Adrenal gland (tissue), 9 donors: ENCODE measurements at regions not wholly inside any gene's neighbourhood (a gene's known extent, or its start where the extent isn't known, plus 50 kb on each side); places are given as distances from the start of the nearest gene placed in this dataset.

Experiments used
- DNase-seq, 7 donors: peaks; one replicate each; pipeline ENCODE4 v3.0.0-alpha.2; 2019 to 2020
- H3K27ac ChIP-seq, 5 donors: fragments of 200-600 bp; sonication (generic) in 4 of 5; 1 replicate in 3 of 5; 2 replicates in 2 of 5; pipeline versions ENCODE4 v1.5.1 to v1.8.0; 2016 to 2020; ENCODE audit warnings: mild to moderate bottlenecking in 1 of 5
- H3K27me3 ChIP-seq: fragments of 200-600 bp; 2 replicates; pipeline ENCODE4 v1.8.0; 2021
- H3K36me3 ChIP-seq, 2 donors: fragments of 200-600 bp; replicated peaks in 1 of 2; 1 replicate in 1 of 2; 2 replicates in 1 of 2; pipeline versions ENCODE4 v1.5.1 to v1.8.0; 2018 to 2022
- H3K4me1 ChIP-seq, 2 donors: fragments of 200-600 bp; replicated peaks in 1 of 2; 1 replicate in 1 of 2; 2 replicates in 1 of 2; pipeline versions ENCODE4 v1.5.1 to v1.8.0; 2018 to 2021
- H3K4me3 ChIP-seq, 4 donors: fragments of 200-600 bp; sonication (generic) in 3 of 4; one replicate each; pipeline ENCODE4 v1.5.1; 2016 to 2018
- H3K9me3 ChIP-seq, 3 donors: fragments of 200-600 bp; sonication (generic) in 1 of 3; replicated peaks in 1 of 3; 1 replicate in 2 of 3; 2 replicates in 1 of 3; pipeline versions ENCODE4 v1.5.1 to v1.8.0; 2016 to 2021
- CTCF ChIP-seq, 6 experiments: fragments of 450-650 bp in 4 of 6; fragments of 200-600 bp in 2 of 6; sonication (generic) in 1 of 6; IDR thresholded peaks; 1 replicate in 5 of 6; 2 replicates in 1 of 6; pipeline versions ENCODE4 v1.5.1 to v1.8.0; 2016 to 2021; ENCODE audit warnings: antibody characterized with exemption in 6 of 6, mild to moderate bottlenecking in 2 of 6, moderate library complexity in 1 of 6
- POLR2A ChIP-seq, 2 donors: fragments of 450-650 bp; IDR thresholded peaks; one replicate each; pipeline ENCODE4 v1.6.1; 2017; ENCODE audit warnings: antibody characterized with exemption in 2 of 2, mild to moderate bottlenecking in 2 of 2, moderate library complexity in 1 of 2
- WGBS, 4 donors: extraction: QIAGEN DNeasy Blood & Tissue Kit in 2 of 4; methylation state at CpG; one replicate each; pipeline versions ENCODE4 v1.1.5 to v1.1.7; 2013 to 2017; 5-methylcytosine and 5-hydroxymethylcytosine counted together
- intact Hi-C, 2 donors: fragments of 100-400 bp; cut with DNase I; formaldehyde crosslinking; loops; one replicate each; pipeline versions ENCODE4 v1.14.1 to v1.15.0; 2022 to 2023
- donor health status: healthy with polysubstance abuse.
- donor health status: Bipolar disorder and iron deficiency.
- donor health status: DM: yes; HTN: yes; CAD: no.
- donor health status: DM: no; HTN: no; CAD: no.
- donor health status: DM: no; HTN: no; CAD: no.

- DNase-seq: no peak
- no peaks in the 10 kb centered on the region for H3K27me3 ChIP-seq
- H3K9me3 ChIP-seq: no peaks in the 10 kb centered on the region
- H3K4me1 ChIP-seq: no peaks in the 10 kb centered on the region
- no peak for TF ChIP-seq CTCF (IDR thresholded peaks at IDR 0.05)
- TF ChIP-seq POLR2A (IDR thresholded peaks at IDR 0.05): no peak
- WGBS, 4 donors: 78 to 95% (median 83%) methylated on average over 2 to 8 of the region's 8 CpGs
- H3K36me3 ChIP-seq: no peaks in the 10 kb centered on the region
- H3K4me3 ChIP-seq: no peak overlapping the region
- H3K27ac ChIP-seq: no peak overlapping the region
- intact Hi-C loops: no loop called here
Observed at GRCh38 chr18:78566720-78567119, 412.9 kb upstream of the SALL3 start.

GRCh38 chr18:78571063-78571785, 408.4 kb upstream of the SALL3 start:
- WGBS, 4 donors: 86 to 90% (median 88%) methylated on average over 13 of the region's 13 CpGs

GRCh38 chr18:78571831-78572347, 407.7 kb upstream of the SALL3 start:
- Histone ChIP-seq H3K4me3 (no peak overlapping the region), H3K9me3 (peaks cover 0 to 5% (median 0%) of the 10 kb centered on the region in 3 donors), H3K27me3 (no peaks in the 10 kb centered on the region), H3K4me1 (no peaks in the 10 kb centered on the region), H3K27ac (no peak overlapping the region), H3K36me3 (no peaks in the 10 kb centered on the region)
- WGBS, 4 donors: 84 to 89% (median 87%) methylated on average over 16 to 17 of the region's 17 CpGs
- TF ChIP-seq POLR2A (IDR thresholded peaks at IDR 0.05): no peak
- no peak for TF ChIP-seq CTCF (IDR thresholded peaks at IDR 0.05)
- DNase-seq: no peak
- intact Hi-C loops: no loop called here

More at GRCh38 chr18:78571063-78571785, 408.4 kb upstream of the SALL3 start:
- intact Hi-C loops: no loop called here
- Histone ChIP-seq H3K4me3 (no peak overlapping the region), H3K27ac (no peak overlapping the region), H3K4me1 (no peaks in the 10 kb centered on the region), H3K36me3 (no peaks in the 10 kb centered on the region), H3K9me3 (peaks cover 0 to 5% (median 0%) of the 10 kb centered on the region in 3 donors), H3K27me3 (no peaks in the 10 kb centered on the region)
- TF ChIP-seq CTCF (IDR thresholded peaks at IDR 0.05) (no peak), POLR2A (IDR thresholded peaks at IDR 0.05) (no peak)
- no peak for DNase-seq

- H3K27ac ChIP-seq: no peak overlapping the region
- intact Hi-C loops: no loop called here
Observed at GRCh38 chr18:78573773-78574172, 405.8 kb upstream of the SALL3 start.

More at GRCh38 chr18:78573773-78574172, 405.8 kb upstream of the SALL3 start:
- H3K27me3 ChIP-seq: no peaks in the 10 kb centered on the region
- TF ChIP-seq CTCF (IDR thresholded peaks at IDR 0.05) (no peak), POLR2A (IDR thresholded peaks at IDR 0.05) (no peak)
- peaks cover 0 to 5% (median 0%) of the 10 kb centered on the region in 3 donors for H3K9me3 ChIP-seq
- H3K36me3 ChIP-seq: no peaks in the 10 kb centered on the region
- no peak overlapping the region for H3K4me3 ChIP-seq
- H3K4me1 ChIP-seq: no peaks in the 10 kb centered on the region
- DNase-seq: no peak
